ENCODE measurements at regions not wholly inside any gene's neighbourhood (a gene's known extent, or its start where the extent isn't known, plus 50 kb on each side); places are given as distances from the start of the nearest gene placed in this dataset.

DNA sequence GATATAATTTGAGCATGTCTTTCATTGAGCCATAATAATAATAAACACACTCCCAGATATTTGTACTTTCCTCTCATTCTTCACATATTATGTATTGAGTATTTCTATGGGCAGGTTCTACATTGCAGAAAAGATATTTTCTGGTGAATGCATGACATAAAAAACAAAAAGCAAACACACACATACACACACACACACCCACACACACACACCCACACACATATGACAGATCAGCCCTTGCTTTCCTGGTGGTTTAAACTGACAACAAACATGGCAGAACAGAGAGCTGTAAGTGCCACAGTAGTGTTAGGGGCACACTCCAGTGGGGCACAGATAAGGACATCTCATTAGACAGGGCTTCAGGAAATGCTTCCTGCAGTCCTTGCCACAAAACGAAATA, 123.3 kb upstream of the LSM8 start:
- Histone ChIP-seq H3K36me3 (ENCODE audit: insufficient read depth, insufficient read length, low read length) (no peaks in the 10 kb centered on the region), H3K9me3 (ENCODE audit: insufficient read depth, low read length) (no peaks in the 10 kb centered on the region), H3K4me3 (ENCODE audit: insufficient read length, low read depth) (no peak overlapping the region), H3K4me1 (ENCODE audit: insufficient read depth, insufficient read length) (no peaks in the 10 kb centered on the region), H3K27me3 (ENCODE audit: insufficient read depth, insufficient read length) (no peaks in the 10 kb centered on the region), H3K9ac (ENCODE audit: insufficient read length, low read depth) (no peak overlapping the region)
- DNase-seq (ENCODE audit: low read depth, low spot score), result no peak
- TF ChIP-seq ZNF274 (IDR thresholded peaks at IDR 0.05; ENCODE audit: low read depth, low read length) (no peak), SUZ12 (IDR thresholded peaks at IDR 0.05; ENCODE audit: extremely low read depth, insufficient read depth, insufficient read length) (no peak), YY1 (IDR thresholded peaks at IDR 0.05; ENCODE audit: insufficient read depth, insufficient read length) (no peak)

- TF ChIP-seq SUZ12 (IDR thresholded peaks at IDR 0.05; ENCODE audit: extremely low read depth, insufficient read depth, insufficient read length) (no peak), ZNF274 (IDR thresholded peaks at IDR 0.05; ENCODE audit: low read depth, low read length) (no peak), YY1 (IDR thresholded peaks at IDR 0.05; ENCODE audit: insufficient read depth, insufficient read length) (no peak)
- Histone ChIP-seq H3K4me1 (ENCODE audit: insufficient read depth, insufficient read length) (no peaks in the 10 kb centered on the region), H3K9me3 (ENCODE audit: insufficient read depth, low read length) (no peaks in the 10 kb centered on the region)
Measured at GRCh38 chr7:118061386-118061785, 122.6 kb upstream of the LSM8 start.

DNA sequence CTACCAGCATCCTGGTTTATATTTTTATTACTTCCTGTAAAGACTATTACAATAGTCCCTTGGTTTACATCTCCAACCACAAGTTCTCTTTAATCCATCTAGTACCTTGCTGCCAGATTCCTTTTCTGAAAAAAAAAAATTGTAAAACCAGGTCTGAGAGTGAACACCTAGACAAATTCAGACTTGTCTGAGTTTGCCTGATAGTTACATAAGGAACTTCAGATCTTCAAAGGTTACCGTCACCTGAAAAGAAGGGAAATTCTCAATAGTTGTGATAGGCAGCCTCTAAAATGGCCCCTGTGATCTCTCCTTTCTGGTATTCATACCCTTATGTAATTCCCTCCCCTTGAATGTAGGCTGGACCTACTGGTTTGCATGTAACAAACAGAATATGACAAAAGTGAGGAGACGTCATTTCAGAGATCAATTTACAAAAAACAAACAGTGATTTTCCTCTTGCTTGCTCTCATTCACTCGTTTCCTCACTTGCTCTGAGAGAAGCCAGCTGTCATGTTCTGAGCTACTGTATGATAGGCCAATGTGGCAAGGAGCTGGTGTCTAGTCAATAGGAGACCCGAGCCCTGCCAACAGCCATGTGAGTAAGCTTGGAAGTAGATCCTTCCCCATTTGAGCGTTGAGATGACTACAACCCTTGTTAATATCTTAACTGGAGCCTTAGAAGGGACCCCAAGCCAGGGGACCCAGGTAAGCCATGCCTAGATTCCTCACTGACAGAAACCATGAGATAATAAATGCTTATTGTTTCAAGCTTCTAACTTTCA, 110.9 kb upstream of the LSM8 start:
- Histone ChIP-seq H3K4me1 (ENCODE audit: insufficient read depth, insufficient read length) (no peaks in the 10 kb centered on the region), H3K9me3 (ENCODE audit: insufficient read depth, low read length) (no peaks in the 10 kb centered on the region), H3K27me3 (ENCODE audit: insufficient read depth, insufficient read length) (no peaks in the 10 kb centered on the region), H3K9ac (ENCODE audit: insufficient read length, low read depth) (no peak overlapping the region), H3K36me3 (ENCODE audit: insufficient read depth, insufficient read length, low read length) (no peaks in the 10 kb centered on the region), H3K4me3 (ENCODE audit: insufficient read length, low read depth) (no peak overlapping the region)
- DNase-seq (ENCODE audit: low read depth, low spot score), result no peak
- no peak for TF ChIP-seq SUZ12 (IDR thresholded peaks at IDR 0.05; ENCODE audit: extremely low read depth, insufficient read depth, insufficient read length)

More at GRCh38 chr7:118061386-118061785, 122.6 kb upstream of the LSM8 start:
- Histone ChIP-seq H3K27me3 (ENCODE audit: insufficient read depth, insufficient read length) (no peaks in the 10 kb centered on the region), H3K36me3 (ENCODE audit: insufficient read depth, insufficient read length, low read length) (no peaks in the 10 kb centered on the region), H3K4me3 (ENCODE audit: insufficient read length, low read depth) (no peak overlapping the region), H3K9ac (ENCODE audit: insufficient read length, low read depth) (no peak overlapping the region)
- no peak for DNase-seq (ENCODE audit: low read depth, low spot score)

GRCh38 chr7:118075936-118076335, 108.0 kb upstream of the LSM8 start:
- no peak for DNase-seq (ENCODE audit: low read depth, low spot score)
- no peaks in the 10 kb centered on the region for H3K9me3 ChIP-seq (ENCODE audit: insufficient read depth, low read length)
- TF ChIP-seq SUZ12 (IDR thresholded peaks at IDR 0.05; ENCODE audit: extremely low read depth, insufficient read depth, insufficient read length), result no peak
- TF ChIP-seq ZNF274 (IDR thresholded peaks at IDR 0.05; ENCODE audit: low read depth, low read length), result no peak
- TF ChIP-seq YY1 (IDR thresholded peaks at IDR 0.05; ENCODE audit: insufficient read depth, insufficient read length), result no peak
- H3K4me3 ChIP-seq (ENCODE audit: insufficient read length, low read depth), result no peak overlapping the region
- no peaks in the 10 kb centered on the region for H3K4me1 ChIP-seq (ENCODE audit: insufficient read depth, insufficient read length)
- no peak overlapping the region for H3K9ac ChIP-seq (ENCODE audit: insufficient read length, low read depth)
- H3K36me3 ChIP-seq (ENCODE audit: insufficient read depth, insufficient read length, low read length), result no peaks in the 10 kb centered on the region
- H3K27me3 ChIP-seq (ENCODE audit: insufficient read depth, insufficient read length), result no peaks in the 10 kb centered on the region

- Histone ChIP-seq H3K9me3 (ENCODE audit: insufficient read depth, low read length) (no peaks in the 10 kb centered on the region), H3K36me3 (ENCODE audit: insufficient read depth, insufficient read length, low read length) (no peaks in the 10 kb centered on the region), H3K9ac (ENCODE audit: insufficient read length, low read depth) (no peak overlapping the region), H3K27me3 (ENCODE audit: insufficient read depth, insufficient read length) (no peaks in the 10 kb centered on the region), H3K4me1 (ENCODE audit: insufficient read depth, insufficient read length) (no peaks in the 10 kb centered on the region), H3K4me3 (ENCODE audit: insufficient read length, low read depth) (no peak overlapping the region)
- DNase-seq (ENCODE audit: low read depth, low spot score), result no peak
- TF ChIP-seq YY1 (IDR thresholded peaks at IDR 0.05; ENCODE audit: insufficient read depth, insufficient read length) (no peak), SUZ12 (IDR thresholded peaks at IDR 0.05; ENCODE audit: extremely low read depth, insufficient read depth, insufficient read length) (no peak), ZNF274 (IDR thresholded peaks at IDR 0.05; ENCODE audit: low read depth, low read length) (no peak)
Measured at GRCh38 chr7:118076564-118076963, 107.4 kb upstream of the LSM8 start.

- DNase-seq (ENCODE audit: low read depth, low spot score), result no peak
- TF ChIP-seq SUZ12 (IDR thresholded peaks at IDR 0.05; ENCODE audit: extremely low read depth, insufficient read depth, insufficient read length) (no peak), ZNF274 (IDR thresholded peaks at IDR 0.05; ENCODE audit: low read depth, low read length) (no peak), YY1 (IDR thresholded peaks at IDR 0.05; ENCODE audit: insufficient read depth, insufficient read length) (no peak)
- no peak overlapping the region for H3K4me3 ChIP-seq (ENCODE audit: insufficient read length, low read depth)
- H3K36me3 ChIP-seq (ENCODE audit: insufficient read depth, insufficient read length, low read length), result no peaks in the 10 kb centered on the region
- H3K9ac ChIP-seq (ENCODE audit: insufficient read length, low read depth), result no peak overlapping the region
- H3K4me1 ChIP-seq (ENCODE audit: insufficient read depth, insufficient read length), result no peaks in the 10 kb centered on the region
- H3K27me3 ChIP-seq (ENCODE audit: insufficient read depth, insufficient read length), result no peaks in the 10 kb centered on the region
- no peaks in the 10 kb centered on the region for H3K9me3 ChIP-seq (ENCODE audit: insufficient read depth, low read length)
Measured at GRCh38 chr7:118078015-118078414, 105.9 kb upstream of the LSM8 start.

DNA sequence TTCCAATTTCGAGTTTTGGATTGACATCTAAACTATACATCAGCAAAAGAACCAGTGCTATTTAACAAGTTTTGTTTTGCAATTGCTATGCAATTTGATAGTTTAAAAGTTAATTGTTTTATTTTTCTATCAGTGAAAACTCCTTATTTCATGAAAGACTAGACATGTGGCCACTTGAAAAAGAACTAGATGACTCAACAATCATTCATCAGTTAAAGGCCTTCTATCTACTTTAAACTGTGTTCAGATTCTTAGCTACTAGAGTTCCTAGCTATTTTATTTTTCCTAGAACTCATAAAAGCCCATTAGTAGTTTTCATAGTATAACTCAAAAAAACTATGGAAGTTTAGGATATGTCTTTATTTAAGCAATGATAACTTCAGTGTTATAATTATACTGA, 104.6 kb upstream of the LSM8 start:
- TF ChIP-seq YY1 (IDR thresholded peaks at IDR 0.05; ENCODE audit: insufficient read depth, insufficient read length) (no peak), ZNF274 (IDR thresholded peaks at IDR 0.05; ENCODE audit: low read depth, low read length) (no peak), SUZ12 (IDR thresholded peaks at IDR 0.05; ENCODE audit: extremely low read depth, insufficient read depth, insufficient read length) (no peak)
- no peaks in the 10 kb centered on the region for H3K4me1 ChIP-seq (ENCODE audit: insufficient read depth, insufficient read length)
- H3K9me3 ChIP-seq (ENCODE audit: insufficient read depth, low read length), result no peaks in the 10 kb centered on the region
- H3K9ac ChIP-seq (ENCODE audit: insufficient read length, low read depth), result no peak overlapping the region
- H3K36me3 ChIP-seq (ENCODE audit: insufficient read depth, insufficient read length, low read length), result no peaks in the 10 kb centered on the region
- H3K4me3 ChIP-seq (ENCODE audit: insufficient read length, low read depth), result no peak overlapping the region
- no peaks in the 10 kb centered on the region for H3K27me3 ChIP-seq (ENCODE audit: insufficient read depth, insufficient read length)
- no peak for DNase-seq (ENCODE audit: low read depth, low spot score)
